ENCODE measurements at regions not wholly inside any gene's neighbourhood (a gene's known extent, or its start where the extent isn't known, plus 50 kb on each side); places are given as distances from the start of the nearest gene placed in this dataset.

DNA sequence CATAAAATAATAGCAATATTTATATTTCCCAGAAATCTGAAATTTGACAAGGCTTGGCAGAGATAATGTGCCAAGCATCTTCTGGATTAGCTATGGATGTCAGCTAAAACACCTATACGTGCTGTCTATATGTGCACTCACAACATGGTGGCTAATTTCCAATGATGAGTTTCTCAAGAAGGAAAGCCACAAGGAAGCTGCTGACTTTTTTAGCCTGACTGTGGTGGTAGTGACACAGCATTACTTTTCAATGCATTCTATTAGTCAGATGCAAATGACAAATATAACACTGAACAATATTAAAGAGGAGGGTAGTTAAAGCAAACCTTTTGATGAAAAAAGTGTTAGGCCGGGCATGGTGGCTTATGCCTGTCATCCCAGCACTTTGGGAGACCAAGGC, 101.7 kb upstream of the CCDC54 start:
- TF ChIP-seq, protein P1, sequence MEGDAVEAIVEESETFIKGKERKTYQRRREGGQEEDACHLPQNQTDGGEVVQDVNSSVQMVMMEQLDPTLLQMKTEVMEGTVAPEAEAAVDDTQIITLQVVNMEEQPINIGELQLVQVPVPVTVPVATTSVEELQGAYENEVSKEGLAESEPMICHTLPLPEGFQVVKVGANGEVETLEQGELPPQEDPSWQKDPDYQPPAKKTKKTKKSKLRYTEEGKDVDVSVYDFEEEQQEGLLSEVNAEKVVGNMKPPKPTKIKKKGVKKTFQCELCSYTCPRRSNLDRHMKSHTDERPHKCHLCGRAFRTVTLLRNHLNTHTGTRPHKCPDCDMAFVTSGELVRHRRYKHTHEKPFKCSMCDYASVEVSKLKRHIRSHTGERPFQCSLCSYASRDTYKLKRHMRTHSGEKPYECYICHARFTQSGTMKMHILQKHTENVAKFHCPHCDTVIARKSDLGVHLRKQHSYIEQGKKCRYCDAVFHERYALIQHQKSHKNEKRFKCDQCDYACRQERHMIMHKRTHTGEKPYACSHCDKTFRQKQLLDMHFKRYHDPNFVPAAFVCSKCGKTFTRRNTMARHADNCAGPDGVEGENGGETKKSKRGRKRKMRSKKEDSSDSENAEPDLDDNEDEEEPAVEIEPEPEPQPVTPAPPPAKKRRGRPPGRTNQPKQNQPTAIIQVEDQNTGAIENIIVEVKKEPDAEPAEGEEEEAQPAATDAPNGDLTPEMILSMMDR (IDR thresholded peaks at IDR 0.05): no peak
- TF ChIP-seq POLR2A (IDR thresholded peaks at IDR 0.05; ENCODE audit: low read depth) (no peak), POLR2AphosphoS5 (IDR thresholded peaks at IDR 0.05) (no peak)

Measured in esophagus muscularis mucosa (tissue), 3 donors.